Upper lobe of left lung (tissue), 6 donors: ENCODE measurements at regions not wholly inside any gene's neighbourhood (a gene's known extent, or its start where the extent isn't known, plus 50 kb on each side); places are given as distances from the start of the nearest gene placed in this dataset.

Experiments used
- ATAC-seq, 2 donors: fragments of 200-7000 bp; cut with Tn5 transposase; one replicate each; pipeline ENCODE4 v1.9.1; 2022; ENCODE audit warnings: mild to moderate bottlenecking in 2 of 2, moderate library complexity in 2 of 2; ENCODE audit not compliant: low FRiP score in 2 of 2
- DNase-seq, 2 donors: peaks; one replicate each; pipeline ENCODE4 v3.0.0-alpha.2; 2019 to 2020
- H3K27ac ChIP-seq, 4 donors: fragments of 200-600 bp; sonication (generic); one replicate each; pipeline ENCODE4 v1.5.1; 2016 to 2019
- H3K27me3 ChIP-seq, 4 donors: fragments of 200-600 bp; sonication (generic); one replicate each; pipeline ENCODE4 v1.5.1; 2017 to 2019
- H3K36me3 ChIP-seq, 4 donors: fragments of 200-600 bp; sonication (generic); one replicate each; pipeline ENCODE4 v1.5.1; 2016 to 2019
- H3K4me1 ChIP-seq, 4 donors: fragments of 200-600 bp; sonication (generic); one replicate each; pipeline ENCODE4 v1.5.1; 2018 to 2019
- H3K4me3 ChIP-seq, 4 donors: fragments of 200-600 bp; sonication (generic); one replicate each; pipeline ENCODE4 v1.5.1; 2017 to 2019; ENCODE audit warnings: mild to moderate bottlenecking in 2 of 4, moderate library complexity in 1 of 4
- H3K9me3 ChIP-seq, 4 donors: fragments of 200-600 bp; sonication (generic); one replicate each; pipeline ENCODE4 v1.5.1; 2018 to 2019
- CTCF ChIP-seq, 6 experiments: fragments of 450-650 bp in 4 of 6; fragments of 200-600 bp in 2 of 6; sonication (generic) in 2 of 6; IDR thresholded peaks; one replicate each; pipeline ENCODE4 v1.5.1; 2016 to 2019; ENCODE audit warnings: antibody characterized with exemption in 6 of 6
- EP300 ChIP-seq, 4 donors: sonication (generic); formaldehyde crosslinking; IDR thresholded peaks; one replicate each; pipeline ENCODE4 v1.5.1; 2017; ENCODE audit warnings: antibody characterized with exemption in 4 of 4, control low read depth in 2 of 4
- POLR2A ChIP-seq, 4 donors: fragments of 450-650 bp; IDR thresholded peaks; one replicate each; pipeline ENCODE4 v1.5.1; 2016 to 2017; ENCODE audit warnings: antibody characterized with exemption in 4 of 4, mild to moderate bottlenecking in 2 of 4
- POLR2AphosphoS5 ChIP-seq, 2 donors: sonication (generic); formaldehyde crosslinking; IDR thresholded peaks; one replicate each; pipeline ENCODE4 v1.5.1; 2017; ENCODE audit warnings: antibody characterized with exemption in 2 of 2
- WGBS, 2 donors: methylation state at CpG; one replicate each; pipeline ENCODE4 v1.1.5; 2017 to 2018; 5-methylcytosine and 5-hydroxymethylcytosine counted together
- donor health status: DM: no; HTN: no; CAD: no; lungs with moderate emphysema.
- donor health status: DM: no; HTN: yes; CAD: no; lungs with severe emphysema.

- H3K36me3 ChIP-seq = no peaks in the 10 kb centered on the region
- no peaks in the 10 kb centered on the region for H3K27me3 ChIP-seq
- no peak for ATAC-seq
Observed at GRCh38 chr18:73749304-73749703, 398.3 kb downstream of the FBXO15 start.

GRCh38 chr18:73748731-73749130 lies 398.9 kb downstream of the FBXO15 start:
- ATAC-seq (no peak), DNase-seq (no peak)
- TF ChIP-seq POLR2AphosphoS5 (IDR thresholded peaks at IDR 0.05) (no peak), POLR2A (IDR thresholded peaks at IDR 0.05) (no peak), EP300 (IDR thresholded peaks at IDR 0.05) (no peak), CTCF (IDR thresholded peaks at IDR 0.05) (no peak)
- 83 to 89% methylated on average over 4 of the region's 4 CpGs for WGBS, 2 donors
- H3K9me3 ChIP-seq = no peaks in the 10 kb centered on the region
- H3K27ac ChIP-seq = no peak overlapping the region
- H3K4me1 ChIP-seq = no peaks in the 10 kb centered on the region
- H3K27me3 ChIP-seq = no peaks in the 10 kb centered on the region
- no peaks in the 10 kb centered on the region for H3K36me3 ChIP-seq
- H3K4me3 ChIP-seq = no peak overlapping the region

More at GRCh38 chr18:73749304-73749703, 398.3 kb downstream of the FBXO15 start:
- no peak for TF ChIP-seq POLR2AphosphoS5 (IDR thresholded peaks at IDR 0.05)
- no peak for TF ChIP-seq POLR2A (IDR thresholded peaks at IDR 0.05)
- TF ChIP-seq CTCF (IDR thresholded peaks at IDR 0.05) = no peak
- TF ChIP-seq EP300 (IDR thresholded peaks at IDR 0.05) = no peak
- Histone ChIP-seq H3K9me3 (no peaks in the 10 kb centered on the region), H3K4me1 (no peaks in the 10 kb centered on the region), H3K4me3 (no peak overlapping the region), H3K27ac (no peak overlapping the region)
- 82 to 87% methylated on average over 2 of the region's 2 CpGs for WGBS, 2 donors
- no peak for DNase-seq

- TF ChIP-seq CTCF (IDR thresholded peaks at IDR 0.05) (no peak), EP300 (IDR thresholded peaks at IDR 0.05) (no peak), POLR2A (IDR thresholded peaks at IDR 0.05) (no peak), POLR2AphosphoS5 (IDR thresholded peaks at IDR 0.05) (no peak)
- Histone ChIP-seq H3K27me3 (no peaks in the 10 kb centered on the region), H3K4me1 (no peaks in the 10 kb centered on the region), H3K36me3 (no peaks in the 10 kb centered on the region), H3K27ac (no peak overlapping the region), H3K4me3 (no peak overlapping the region), H3K9me3 (no peaks in the 10 kb centered on the region)
- DNase-seq = no peak
- no peak for ATAC-seq
Observed at GRCh38 chr18:73746101-73746500, 401.5 kb downstream of the FBXO15 start.

GRCh38 chr18:73742957-73743356 lies 404.7 kb downstream of the FBXO15 start:
- TF ChIP-seq CTCF (IDR thresholded peaks at IDR 0.05) = no peak
- no peak for TF ChIP-seq EP300 (IDR thresholded peaks at IDR 0.05)
- no peak for TF ChIP-seq POLR2AphosphoS5 (IDR thresholded peaks at IDR 0.05)
- no peak for TF ChIP-seq POLR2A (IDR thresholded peaks at IDR 0.05)
- H3K4me3 ChIP-seq = no peak overlapping the region
- no peaks in the 10 kb centered on the region for H3K36me3 ChIP-seq
- no peaks in the 10 kb centered on the region for H3K4me1 ChIP-seq
- no peaks in the 10 kb centered on the region for H3K27me3 ChIP-seq
- 38 to 43% methylated on average over 2 of the region's 2 CpGs for WGBS, 2 donors
- DNase-seq = no peak
- no peak overlapping the region for H3K27ac ChIP-seq
- no peak for ATAC-seq
- no peaks in the 10 kb centered on the region for H3K9me3 ChIP-seq

- Histone ChIP-seq H3K27ac (no peak overlapping the region), H3K27me3 (no peaks in the 10 kb centered on the region), H3K4me1 (no peaks in the 10 kb centered on the region), H3K4me3 (no peak overlapping the region), H3K9me3 (no peaks in the 10 kb centered on the region), H3K36me3 (no peaks in the 10 kb centered on the region)
- DNase-seq (no peak), ATAC-seq (no peak)
- 58 to 59% methylated on average over 4 of the region's 4 CpGs for WGBS, 2 donors
- TF ChIP-seq POLR2AphosphoS5 (IDR thresholded peaks at IDR 0.05) (no peak), POLR2A (IDR thresholded peaks at IDR 0.05) (no peak), CTCF (IDR thresholded peaks at IDR 0.05) (no peak), EP300 (IDR thresholded peaks at IDR 0.05) (no peak)
Observed at GRCh38 chr18:73741946-73742345, 405.7 kb downstream of the FBXO15 start.
